Tibial nerve (tissue), 4 donors: ENCODE measurements at regions not wholly inside any gene's neighbourhood (a gene's known extent, or its start where the extent isn't known, plus 50 kb on each side); places are given as distances from the start of the nearest gene placed in this dataset.

Source experiments
- EP300 ChIP-seq, 2 donors: sonication (generic); formaldehyde crosslinking; IDR thresholded peaks; one replicate each; pipeline ENCODE4 v1.6.1; 2017; ENCODE audit warnings: antibody characterized with exemption in 2 of 2, mild to moderate bottlenecking in 1 of 2
- POLR2A ChIP-seq, 2 donors: fragments of 450-650 bp; IDR thresholded peaks; one replicate each; pipeline ENCODE4 v1.6.1; 2017; ENCODE audit warnings: antibody characterized with exemption in 2 of 2, mild to moderate bottlenecking in 2 of 2, moderate library complexity in 2 of 2
- TF ChIP-seq, protein P1 (sequence below), 5 experiments: fragments of 200-600 bp in 3 of 5; fragments of 450-650 bp in 2 of 5; sonication (generic) in 3 of 5; IDR thresholded peaks; one replicate each; pipeline ENCODE4 v1.5.1; 2016 to 2019; ENCODE audit warnings: antibody characterized with exemption in 5 of 5, mild to moderate bottlenecking in 3 of 5, moderate library complexity in 2 of 5

DNA sequence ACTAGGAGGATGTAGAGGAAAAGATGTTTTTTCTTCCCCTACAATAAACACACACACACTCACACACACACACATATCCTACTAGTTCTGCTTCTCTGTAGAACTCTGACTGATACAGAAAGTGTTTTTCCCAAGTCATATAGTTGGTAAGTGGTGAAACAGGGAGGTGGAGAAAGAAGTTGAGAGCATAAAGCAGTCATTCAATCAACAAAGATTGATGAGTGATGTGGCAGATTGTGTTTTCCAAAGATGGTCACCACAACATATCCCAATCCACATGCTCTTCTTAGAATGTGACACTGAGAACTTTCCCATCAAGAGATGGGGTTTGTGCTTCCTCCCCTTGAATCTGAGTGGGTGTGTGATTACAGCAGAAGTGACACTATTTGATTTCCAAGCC is 123.4 kb upstream of the ATP6AP2 start:
- no peak for TF ChIP-seq POLR2A (IDR thresholded peaks at IDR 0.05)
- TF ChIP-seq, protein P1, sequence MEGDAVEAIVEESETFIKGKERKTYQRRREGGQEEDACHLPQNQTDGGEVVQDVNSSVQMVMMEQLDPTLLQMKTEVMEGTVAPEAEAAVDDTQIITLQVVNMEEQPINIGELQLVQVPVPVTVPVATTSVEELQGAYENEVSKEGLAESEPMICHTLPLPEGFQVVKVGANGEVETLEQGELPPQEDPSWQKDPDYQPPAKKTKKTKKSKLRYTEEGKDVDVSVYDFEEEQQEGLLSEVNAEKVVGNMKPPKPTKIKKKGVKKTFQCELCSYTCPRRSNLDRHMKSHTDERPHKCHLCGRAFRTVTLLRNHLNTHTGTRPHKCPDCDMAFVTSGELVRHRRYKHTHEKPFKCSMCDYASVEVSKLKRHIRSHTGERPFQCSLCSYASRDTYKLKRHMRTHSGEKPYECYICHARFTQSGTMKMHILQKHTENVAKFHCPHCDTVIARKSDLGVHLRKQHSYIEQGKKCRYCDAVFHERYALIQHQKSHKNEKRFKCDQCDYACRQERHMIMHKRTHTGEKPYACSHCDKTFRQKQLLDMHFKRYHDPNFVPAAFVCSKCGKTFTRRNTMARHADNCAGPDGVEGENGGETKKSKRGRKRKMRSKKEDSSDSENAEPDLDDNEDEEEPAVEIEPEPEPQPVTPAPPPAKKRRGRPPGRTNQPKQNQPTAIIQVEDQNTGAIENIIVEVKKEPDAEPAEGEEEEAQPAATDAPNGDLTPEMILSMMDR (IDR thresholded peaks at IDR 0.05): no peak
- no peak for TF ChIP-seq EP300 (IDR thresholded peaks at IDR 0.05)
